AG20443 (cell line): ENCODE measurements at regions not wholly inside any gene's neighbourhood (a gene's known extent, or its start where the extent isn't known, plus 50 kb on each side); places are given as distances from the start of the nearest gene placed in this dataset.

Experiments used
- DNase-seq: peaks from one replicate; pipeline ENCODE4 v3.0.0; 2012; ENCODE audit warnings: low spot score, mixed read lengths

DNA sequence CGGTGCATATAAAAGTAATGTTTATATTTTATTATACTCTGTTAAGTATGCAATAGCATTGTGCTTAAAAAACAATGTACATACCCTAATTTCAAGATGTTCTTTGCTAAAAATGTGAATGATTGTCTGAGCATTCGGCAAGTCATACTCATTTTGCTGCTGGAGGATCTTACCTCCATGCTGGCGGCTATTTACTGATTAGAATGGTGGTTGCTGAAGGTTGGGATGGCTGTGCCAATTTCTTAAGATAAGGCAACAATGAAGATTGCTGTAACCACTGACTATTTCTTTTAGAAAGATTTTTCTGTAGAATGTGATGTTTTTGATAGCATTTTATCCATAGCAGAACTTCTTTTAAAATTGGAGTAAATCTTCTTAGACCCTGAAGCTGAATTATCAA is 932.7 kb downstream of the ZPLD1 start:
- DNase-seq, result no peak

DNA sequence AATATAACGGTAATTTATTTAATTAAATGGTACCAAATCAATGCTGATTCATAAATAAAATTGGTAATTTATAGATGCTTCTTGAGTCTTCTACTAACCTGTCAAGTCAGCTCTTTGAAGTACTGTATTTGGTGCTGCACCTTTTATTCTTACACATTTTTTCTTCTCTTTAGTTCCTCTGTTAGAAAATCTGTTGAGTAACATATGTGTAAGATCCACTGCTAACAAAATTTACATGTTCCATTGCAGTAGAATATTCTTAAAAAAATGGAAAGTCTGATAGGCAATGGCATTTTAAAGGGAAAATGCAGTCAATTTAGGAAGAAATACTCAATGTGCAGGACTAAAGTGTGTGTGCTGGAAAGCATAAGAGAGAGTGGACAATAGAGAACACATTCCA is 936.6 kb downstream of the ZPLD1 start:
- DNase-seq, result no peak

DNA sequence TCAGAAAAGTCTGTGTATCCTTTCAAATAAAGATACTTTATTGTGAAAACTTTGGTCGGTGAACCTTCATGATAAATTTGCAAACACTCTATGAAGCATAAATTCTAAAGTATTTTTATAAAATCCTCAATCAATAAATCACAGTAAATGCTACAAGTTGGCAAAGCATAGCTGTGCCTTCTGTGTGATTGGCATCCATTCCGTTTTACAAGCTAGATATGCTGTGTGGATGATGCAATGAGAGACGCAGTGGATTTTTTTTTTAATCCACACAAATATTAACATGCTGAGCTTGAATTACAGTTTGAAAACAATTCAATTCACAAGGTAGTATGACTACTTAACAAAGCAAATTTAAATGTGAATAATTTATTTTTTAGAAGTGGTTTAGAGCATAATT is 937.2 kb downstream of the ZPLD1 start:
- DNase-seq, result no peak

DNA sequence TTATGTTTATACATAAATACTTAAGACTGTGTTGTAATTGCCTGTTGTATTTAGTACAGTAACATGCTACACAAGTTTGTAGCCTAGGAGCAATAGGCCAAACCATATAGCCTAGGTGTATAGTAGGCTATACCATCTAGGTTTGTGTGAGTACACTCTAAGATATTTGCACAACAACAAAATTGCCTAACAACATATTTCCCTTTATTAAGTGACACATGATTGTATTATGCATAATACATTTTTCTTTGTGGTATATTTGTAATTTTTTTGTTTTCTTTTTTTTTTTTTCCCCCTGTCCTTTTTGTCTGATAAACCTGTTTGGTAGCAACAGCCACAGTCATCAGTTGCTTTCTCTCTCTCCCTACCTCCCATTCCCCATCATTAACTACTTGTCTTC is 945.6 kb downstream of the ZPLD1 start:
- no peak for DNase-seq

DNA sequence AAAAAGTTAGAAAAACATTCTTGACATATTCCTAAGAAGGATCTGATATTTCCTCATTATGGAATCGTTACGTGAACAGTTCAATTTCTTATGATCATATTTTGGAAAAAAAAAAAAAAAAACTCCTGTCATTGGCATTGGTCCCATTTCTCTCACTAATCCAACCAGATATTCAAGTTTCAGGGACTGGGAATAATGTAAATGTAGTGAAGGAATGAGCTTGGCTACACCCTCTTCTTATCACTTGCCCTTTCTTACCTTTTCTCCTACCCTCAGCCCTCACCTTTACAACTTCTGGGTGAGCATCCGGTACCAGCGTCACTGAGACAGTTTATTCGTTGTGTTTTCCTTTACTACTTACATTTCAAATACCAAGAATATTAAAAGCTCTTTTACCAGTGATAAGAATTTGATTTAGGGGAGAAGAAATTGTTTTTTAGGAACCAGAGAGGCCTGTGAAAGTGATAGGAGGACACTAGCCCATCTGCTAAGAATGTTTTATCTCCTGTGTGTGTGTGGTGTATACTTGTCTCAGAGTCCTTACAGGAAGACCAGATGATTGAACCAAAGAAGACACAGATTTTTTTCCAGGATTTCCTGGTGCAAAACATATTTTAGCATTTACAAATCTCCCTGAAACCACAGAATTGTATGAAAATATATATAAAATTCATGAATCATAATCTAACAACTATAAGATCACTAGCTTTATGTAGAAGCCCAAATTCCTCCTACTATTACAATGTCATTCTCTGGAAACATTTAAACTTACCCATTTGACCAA is 946.7 kb downstream of the ZPLD1 start:
- no peak for DNase-seq

DNA sequence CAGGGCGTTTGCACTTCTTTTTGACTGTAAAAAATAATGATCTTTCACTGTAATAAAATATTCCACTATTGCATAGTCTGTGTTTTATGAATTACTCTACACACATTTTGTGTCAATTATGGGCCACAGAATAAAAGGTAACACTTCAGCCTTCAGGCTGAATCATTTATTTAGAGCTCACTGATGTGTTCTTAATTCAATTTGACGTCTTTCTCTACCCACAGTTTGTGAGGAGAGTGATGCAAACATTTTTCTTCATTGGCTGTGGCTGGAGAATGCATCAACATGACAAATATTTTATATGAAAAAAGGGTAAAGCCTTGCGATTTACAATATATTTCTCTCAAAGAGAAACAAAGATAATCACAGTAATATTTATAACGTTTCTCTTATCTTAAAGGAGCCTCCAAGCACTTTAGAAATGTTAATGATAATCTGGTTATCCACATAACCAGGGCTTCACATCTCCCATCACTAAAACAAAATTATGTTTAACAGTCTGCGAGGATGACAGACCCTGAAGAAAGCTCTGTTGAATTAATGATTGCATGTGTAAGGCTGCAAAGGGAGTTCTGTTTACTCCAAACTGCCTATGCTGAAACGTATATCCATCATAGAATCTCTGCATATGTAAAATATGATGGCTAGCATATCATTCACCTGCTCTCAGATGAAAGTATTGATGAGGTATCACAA is 951.3 kb downstream of the ZPLD1 start:
- DNase-seq, result no peak

DNA sequence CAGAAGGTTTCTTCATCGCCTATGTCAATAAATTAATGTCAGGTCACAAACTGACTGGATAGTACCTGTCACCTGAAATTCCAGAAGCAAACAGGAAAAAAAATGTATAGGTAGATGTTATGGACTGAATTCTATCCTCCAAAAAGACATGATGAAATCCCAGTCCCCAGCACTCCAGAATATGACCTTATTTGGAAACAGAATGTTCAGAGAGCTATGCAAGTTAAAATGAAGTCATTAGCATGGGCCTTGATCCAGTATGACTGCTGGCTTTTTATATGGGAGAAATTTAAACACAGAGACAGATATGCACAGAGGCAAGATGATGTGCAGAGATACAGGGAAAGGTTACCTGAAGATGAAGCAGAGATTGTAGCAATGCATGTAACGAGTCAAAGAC is 953.4 kb downstream of the ZPLD1 start:
- DNase-seq, result peak; percentile 7

DNA sequence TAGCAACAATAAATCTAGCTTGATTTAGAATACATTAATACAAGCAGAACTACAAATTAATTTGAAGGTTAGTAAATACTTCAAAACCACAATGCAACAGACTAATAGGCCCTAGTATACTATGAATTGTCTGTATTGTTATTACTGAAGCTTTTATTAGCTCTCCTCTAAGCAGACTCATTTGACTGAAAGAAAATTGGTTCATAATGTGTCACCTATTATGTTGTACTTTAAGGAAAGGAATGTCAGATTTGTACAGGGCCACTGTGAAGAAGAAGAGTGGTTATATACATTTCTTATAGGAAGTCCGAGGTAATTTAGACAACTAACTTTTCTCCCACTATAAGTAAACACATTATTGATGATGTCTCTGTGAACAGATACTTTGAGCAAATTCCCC is 954.5 kb downstream of the ZPLD1 start:
- no peak for DNase-seq

DNA sequence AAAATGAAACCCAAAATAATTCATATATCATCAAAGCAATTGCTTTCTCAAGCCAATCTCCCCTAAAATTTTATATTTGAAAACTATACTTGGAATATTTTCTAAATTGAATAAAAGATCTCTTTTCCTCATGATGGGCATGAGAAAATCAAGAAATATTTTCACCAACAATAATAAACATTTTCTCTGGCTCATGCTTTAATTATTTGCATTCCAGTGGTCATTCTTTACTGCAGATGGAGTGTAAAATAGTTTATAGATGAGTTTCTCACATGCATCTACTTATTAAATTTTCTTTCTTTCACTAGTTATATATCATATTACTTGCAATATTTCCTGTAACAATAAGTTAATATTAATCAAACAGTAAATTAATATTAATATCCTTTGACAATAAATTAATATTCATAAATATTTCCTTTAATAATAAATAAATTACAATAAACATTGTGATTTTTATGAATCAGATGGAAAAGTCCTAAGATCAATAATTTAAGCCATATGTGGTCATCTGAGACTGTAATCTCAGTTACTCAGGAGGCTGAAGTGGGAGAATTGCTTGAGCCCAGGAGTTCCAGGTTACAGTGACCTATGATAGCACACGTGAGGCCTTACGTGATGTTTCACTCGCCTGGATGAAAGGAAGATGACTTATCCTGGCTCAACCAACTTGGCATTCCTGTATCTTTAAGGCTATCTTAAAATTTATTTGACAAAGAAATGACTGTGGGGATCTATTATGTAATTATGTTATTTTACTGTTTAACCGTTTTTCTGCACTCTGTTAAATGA is 958.8 kb downstream of the ZPLD1 start:
- DNase-seq, result peak; percentile 9

DNA sequence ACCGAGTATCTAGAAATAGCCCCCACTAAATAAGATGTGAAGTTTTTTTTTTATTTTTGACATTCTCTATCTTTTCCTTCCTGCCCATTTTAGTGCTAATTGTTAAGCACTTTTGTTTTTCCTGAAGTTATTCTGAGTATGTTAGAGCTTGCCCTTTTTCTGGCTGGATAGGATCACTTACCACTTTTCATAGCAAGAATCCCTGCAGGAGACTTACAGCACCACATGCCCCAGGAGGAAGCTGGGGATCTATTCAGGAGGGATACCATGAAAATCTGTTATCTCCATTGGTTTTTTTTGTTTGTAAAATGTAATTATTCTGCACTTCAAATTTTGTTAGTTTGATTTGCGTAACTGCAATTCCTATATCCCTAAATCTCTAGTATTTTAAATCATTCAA is 968.4 kb downstream of the ZPLD1 start:
- no peak for DNase-seq

DNA sequence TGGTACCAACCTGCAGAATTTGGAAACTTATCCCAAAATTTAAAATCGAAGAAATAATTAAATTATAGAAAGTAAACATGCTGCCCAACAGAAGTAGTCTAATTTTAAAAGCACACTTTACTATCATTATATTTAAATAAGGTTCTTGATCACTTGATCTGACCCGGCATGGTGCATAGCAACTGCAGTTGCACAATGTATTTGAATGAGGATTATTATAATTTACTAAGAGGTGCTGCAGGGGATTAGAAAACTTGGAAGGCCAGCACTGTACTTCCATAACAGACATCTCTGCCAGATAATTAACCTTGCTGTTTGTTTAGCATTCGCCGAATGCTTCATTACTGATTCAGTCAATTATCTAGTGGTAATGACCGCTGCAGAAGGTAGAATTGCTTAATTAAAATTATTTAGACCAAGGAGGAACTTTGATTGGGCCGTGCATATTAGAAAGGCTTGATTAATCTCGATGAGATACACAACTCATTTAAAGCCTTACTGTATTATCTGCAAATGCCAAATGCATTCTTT is 971.6 kb downstream of the ZPLD1 start:
- no peak for DNase-seq

DNA sequence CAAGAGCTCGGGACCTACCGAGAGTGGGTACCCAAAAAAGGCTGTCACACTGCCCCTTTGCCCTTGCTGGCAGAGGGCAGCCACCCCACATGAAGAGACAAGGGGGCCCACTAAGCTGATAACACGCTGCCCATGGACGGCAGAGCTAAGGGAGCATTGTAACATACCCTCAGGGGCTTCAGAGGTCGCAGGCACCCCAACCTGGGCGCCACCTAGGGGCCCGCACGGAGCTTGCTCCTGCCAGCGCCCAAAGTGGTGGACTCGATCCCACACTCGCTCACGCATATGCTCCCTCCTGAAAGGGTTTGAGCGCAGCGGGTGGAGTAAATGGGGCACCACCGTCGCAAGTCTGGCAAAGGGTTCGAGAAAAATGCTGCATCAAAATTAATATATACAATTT is 975.4 kb downstream of the ZPLD1 start:
- no peak for DNase-seq

DNA sequence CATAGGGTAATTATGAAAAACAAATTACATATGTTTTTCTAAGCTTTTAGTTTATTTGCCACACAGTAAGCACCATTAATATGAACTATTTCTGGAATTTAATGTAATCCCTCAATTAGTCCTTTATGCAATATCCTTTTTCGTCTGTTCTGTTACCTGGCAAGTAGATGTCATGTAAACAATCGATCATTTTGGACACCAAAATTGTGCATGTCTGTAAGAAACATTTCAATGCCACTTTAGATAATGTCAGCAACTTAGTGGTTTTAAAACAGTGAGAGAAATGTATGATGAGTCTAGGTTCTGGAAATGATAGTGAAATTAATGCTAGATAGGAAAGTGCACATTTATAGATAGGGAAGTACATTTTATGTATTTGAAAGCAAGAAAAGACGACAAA is 986.6 kb downstream of the ZPLD1 start:
- DNase-seq, result no peak

DNA sequence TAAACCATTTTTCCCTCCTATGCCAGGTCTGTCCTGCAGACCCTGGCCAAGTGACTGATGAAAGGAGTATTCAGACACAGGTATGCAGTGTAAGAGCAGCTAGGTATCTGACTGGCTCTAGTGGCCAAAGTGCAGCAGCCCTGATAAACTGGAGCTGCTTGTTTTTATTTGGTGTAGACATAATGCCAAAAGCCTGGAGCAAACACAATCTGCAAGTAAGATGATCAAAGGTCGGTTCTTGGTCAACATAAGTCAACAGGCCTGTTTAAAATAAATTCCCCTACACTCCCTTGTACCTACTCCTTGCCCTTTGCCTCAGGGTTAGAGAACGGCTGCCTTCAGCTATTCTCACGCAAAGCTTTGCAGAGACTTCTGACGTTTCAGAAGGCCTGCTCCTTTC is 1003.1 kb downstream of the ZPLD1 start:
- no peak for DNase-seq

DNA sequence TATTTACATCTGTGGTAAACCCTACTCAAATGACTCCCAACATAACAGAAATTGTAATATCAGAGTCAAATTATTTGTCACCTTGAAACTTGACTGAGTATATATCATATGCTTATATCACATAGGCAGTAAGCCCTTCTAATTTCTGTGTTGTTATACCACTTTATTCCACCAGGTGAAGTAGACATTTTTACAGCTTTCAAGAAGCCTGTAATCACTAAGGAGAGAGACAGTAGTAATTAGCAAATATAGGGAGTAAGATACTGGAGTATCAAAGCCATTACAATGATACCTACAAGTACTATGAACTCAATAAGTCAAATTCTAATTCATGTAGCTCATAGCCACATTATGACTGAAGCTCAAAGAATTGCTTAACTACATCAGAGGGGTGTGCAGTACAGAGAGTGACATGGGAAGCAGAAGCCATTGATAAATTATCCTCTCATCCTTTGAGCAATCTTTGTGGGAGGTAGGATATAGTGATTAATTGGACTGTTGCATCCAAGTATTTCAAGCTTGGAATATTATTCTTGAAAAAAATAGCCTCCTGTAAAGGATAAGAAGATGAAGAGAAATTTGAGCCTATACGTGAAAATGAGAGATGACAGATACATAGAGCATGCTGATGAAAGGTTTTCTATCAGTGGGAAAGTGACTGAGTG is 1005.9 kb downstream of the ZPLD1 start:
- DNase-seq, result no peak

DNA sequence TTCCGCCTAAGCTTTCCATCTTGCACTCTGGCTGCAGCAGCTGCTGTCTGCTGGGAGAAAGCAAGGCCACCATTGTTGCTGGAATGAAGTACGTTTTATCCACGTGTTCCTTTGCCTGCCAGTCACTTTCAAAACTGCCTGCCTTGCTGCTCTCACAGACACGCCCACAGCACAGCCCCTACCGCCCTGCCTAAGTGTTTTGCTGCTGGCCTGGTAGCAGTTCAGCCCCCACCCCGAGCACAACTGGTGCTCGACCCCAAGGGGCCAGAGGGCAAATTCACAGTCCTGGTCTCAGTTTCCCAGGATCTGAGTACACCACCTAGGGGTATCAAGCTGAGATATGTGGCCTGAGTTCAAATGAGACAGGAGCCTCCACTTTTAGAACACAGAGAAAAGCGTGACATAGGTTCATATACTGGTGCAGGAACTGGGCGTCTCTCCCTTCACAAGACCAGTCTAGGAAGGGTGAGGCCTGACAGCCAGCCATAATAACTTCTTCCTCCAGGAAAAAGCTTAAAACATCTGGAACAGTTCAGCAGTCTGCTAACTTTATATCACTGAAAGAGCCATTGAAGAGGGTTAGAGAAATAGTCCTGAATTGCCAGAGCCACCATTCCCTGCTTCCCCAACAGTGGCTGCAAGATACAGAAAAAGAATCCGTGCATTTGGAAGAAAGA is 1012.3 kb downstream of the ZPLD1 start:
- DNase-seq, result peak; percentile 5

DNA sequence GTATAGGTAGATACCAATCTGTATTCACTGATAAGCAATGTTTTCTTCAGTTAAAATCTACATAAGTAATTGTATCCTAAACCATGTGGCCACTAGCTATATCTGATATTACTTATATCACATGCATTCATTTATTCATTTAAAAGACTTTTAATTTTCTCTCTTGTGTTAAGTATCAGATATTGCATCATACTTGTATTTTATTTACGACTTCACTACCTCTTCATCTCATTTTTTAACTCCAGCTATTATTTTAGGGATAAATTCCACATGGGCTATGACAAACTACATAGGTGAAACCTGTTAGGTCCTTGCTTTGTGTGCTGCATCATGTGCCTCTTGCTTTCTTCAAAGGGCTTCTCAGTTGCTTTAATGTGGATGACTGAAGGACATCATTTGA is 1018.3 kb downstream of the ZPLD1 start:
- DNase-seq, result no peak

DNA sequence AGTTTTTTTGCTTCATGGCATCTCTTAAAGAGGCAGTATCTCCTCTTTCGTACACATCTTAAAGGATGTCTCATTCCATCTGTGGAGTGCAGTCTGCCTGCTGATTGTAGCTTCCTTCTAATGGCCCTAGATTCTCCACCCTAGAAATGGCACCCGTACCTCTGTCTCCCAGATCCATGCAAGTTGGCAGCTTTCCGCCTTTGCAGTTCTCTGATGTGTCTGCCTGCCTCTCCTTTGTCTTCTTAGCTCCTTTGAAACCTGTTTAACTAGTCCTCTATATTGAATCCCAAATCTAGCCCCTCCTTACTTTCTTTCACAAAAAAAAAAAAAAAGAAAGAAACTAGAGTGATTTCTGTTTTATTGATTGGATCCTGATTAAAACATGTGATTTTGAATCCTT is 1025.0 kb downstream of the ZPLD1 start:
- DNase-seq, result no peak

DNA sequence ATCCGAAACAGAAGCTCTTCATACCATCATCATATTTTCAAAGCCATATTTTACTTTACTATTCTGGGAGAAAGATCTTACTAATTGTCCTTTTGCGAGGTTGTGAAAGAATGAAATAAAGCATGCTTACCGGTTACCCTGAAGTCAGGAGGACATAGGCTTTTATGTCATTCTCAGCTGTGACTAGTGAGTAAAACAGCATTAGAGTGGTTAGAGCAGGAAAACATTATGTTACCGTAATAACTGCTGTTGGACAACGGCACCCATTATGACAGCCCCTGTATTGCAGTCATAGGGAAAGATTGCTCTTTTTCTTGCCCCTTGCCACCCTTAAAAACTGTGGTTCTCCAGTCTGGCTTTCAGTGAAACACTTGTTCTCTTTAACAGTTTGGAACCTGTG is 1035.7 kb downstream of the ZPLD1 start:
- DNase-seq, result no peak

DNA sequence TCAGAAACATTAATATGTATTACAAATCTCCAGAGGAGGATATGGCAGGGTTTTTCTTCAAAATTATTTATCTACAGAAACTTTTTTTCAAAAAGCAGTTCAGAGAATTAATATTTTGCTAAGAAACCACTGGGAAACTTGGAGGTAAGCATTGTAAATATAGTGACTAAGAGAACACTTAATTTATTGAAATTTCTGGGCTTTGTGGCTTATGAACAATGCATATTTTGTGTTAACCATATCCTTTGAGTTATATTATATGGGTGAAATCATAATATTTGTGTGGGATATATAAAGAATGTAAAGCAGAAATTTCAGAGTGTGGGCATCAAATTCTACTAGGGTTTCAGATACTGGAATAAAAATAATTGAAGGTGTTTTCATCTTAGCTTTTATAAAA is 1059.2 kb downstream of the ZPLD1 start:
- no peak for DNase-seq

DNA sequence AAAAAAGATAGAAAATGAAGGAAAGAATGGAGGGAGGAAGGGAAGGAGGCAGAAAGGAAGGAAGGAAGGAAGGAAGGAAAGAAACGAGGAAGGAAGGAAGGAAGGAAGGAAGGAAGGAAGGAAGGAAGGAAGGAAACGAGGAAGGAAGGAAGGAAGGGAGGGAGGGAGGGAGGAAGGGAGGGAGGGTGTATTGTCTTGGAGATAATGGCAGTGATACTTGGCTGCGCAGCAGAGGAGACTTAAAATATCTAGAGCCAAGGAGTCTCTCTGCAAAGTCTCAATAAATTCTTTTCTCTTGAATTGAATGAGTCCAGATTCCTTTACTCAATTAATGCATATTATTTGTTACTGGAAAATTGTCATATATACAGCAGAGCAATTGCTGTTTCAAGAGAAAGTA is 1059.7 kb downstream of the ZPLD1 start:
- no peak for DNase-seq

DNA sequence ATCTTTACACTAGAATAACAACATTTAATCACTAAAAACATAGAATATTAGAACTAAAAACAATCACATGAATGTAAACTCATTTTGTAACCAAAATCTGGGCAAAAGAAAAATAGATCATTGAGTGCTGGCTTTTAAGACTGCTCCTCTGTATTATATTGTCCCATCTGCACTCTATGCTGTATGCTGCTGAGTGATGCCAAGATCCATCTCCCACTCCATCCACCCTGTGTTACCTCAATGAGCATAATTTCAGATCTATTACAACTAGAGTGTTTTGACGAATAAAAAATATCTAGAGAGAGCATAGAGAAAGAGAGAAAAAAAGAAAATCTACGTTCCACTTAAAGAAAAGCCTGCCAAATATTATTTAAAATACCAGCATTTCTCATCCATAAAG is 1060.4 kb downstream of the ZPLD1 start:
- no peak for DNase-seq
